C4-2B (cell line): ENCODE measurements at regions not wholly inside any gene's neighbourhood (a gene's known extent, or its start where the extent isn't known, plus 50 kb on each side); places are given as distances from the start of the nearest gene placed in this dataset.
"Not testable (repeated sequence)": the region's sequence is repeated elsewhere in the genome, so short reads cannot be mapped to it uniquely, and the experiment has no call there.

Experiments used
- H3K27ac ChIP-seq: fragments of 450-650 bp; 2 replicates; pipeline ENCODE4 v1.5.1; 2017
- CTCF ChIP-seq: fragments of 450-650 bp; conservative IDR thresholded peaks from 2 replicates; pipeline ENCODE4 v1.5.1; 2017; ENCODE audit warnings: mild to moderate bottlenecking
- ZFX ChIP-seq: fragments of 450-650 bp; IDR thresholded peaks from 2 replicates; pipeline ENCODE4 v1.6.1; 2017

- no peak for TF ChIP-seq CTCF
- no peak for TF ChIP-seq ZFX
- H3K27ac ChIP-seq = no peak overlapping the region
Observed at GRCh38 chr5:54404568-54404967, 50.9 kb upstream of the HSPB3 start.

GRCh38 chr5:54403885-54404416, 51.5 kb upstream of the HSPB3 start:
- TF ChIP-seq ZFX (no peak), CTCF (no peak)

GRCh38 chr5:54403121-54403520, 52.4 kb upstream of the HSPB3 start:
- TF ChIP-seq CTCF = no peak
- no peak overlapping the region for H3K27ac ChIP-seq

More at GRCh38 chr5:54403885-54404416, 51.5 kb upstream of the HSPB3 start:
- no peak overlapping the region for H3K27ac ChIP-seq

GRCh38 chr5:54401515-54401914, 54.0 kb upstream of the HSPB3 start:
- H3K27ac ChIP-seq = no peak overlapping the region

GRCh38 chr5:54398191-54398590, 57.3 kb upstream of the HSPB3 start:
- H3K27ac ChIP-seq = no peak overlapping the region
- no peak for TF ChIP-seq CTCF
- no peak for TF ChIP-seq ZFX

More at GRCh38 chr5:54401515-54401914, 54.0 kb upstream of the HSPB3 start:
- TF ChIP-seq CTCF (no peak), ZFX (no peak)

GRCh38 chr5:54397420-54397819, 58.1 kb upstream of the HSPB3 start:
- TF ChIP-seq CTCF = no peak
- TF ChIP-seq ZFX = no peak
- H3K27ac ChIP-seq = no peak overlapping the region

GRCh38 chr5:54393007-54393406, 62.5 kb upstream of the HSPB3 start:
- not testable (repeated sequence) for H3K27ac ChIP-seq

GRCh38 chr5:54390539-54391031, 64.9 kb upstream of the HSPB3 start:
- no peak overlapping the region for H3K27ac ChIP-seq
- TF ChIP-seq ZFX (no peak), CTCF (no peak)
